Gastroesophageal sphincter (tissue), 3 donors: ENCODE measurements at regions not wholly inside any gene's neighbourhood (a gene's known extent, or its start where the extent isn't known, plus 50 kb on each side); places are given as distances from the start of the nearest gene placed in this dataset.

Experiments
- CTCF ChIP-seq, 4 experiments: fragments of 200-600 bp in 2 of 4; fragments of 450-650 bp in 2 of 4; sonication (generic) in 1 of 4; IDR thresholded peaks; one replicate each; pipeline ENCODE4 v1.5.1; 2017 to 2019; ENCODE audit warnings: antibody characterized with exemption in 4 of 4, mild to moderate bottlenecking in 2 of 4, moderate library complexity in 2 of 4
- POLR2A ChIP-seq, 2 donors: fragments of 450-650 bp; IDR thresholded peaks; one replicate each; pipeline ENCODE4 v1.6.1; 2017; ENCODE audit warnings: antibody characterized with exemption in 2 of 2, mild to moderate bottlenecking in 2 of 2, moderate library complexity in 1 of 2
- POLR2AphosphoS5 ChIP-seq: sonication (generic); formaldehyde crosslinking; IDR thresholded peaks from one replicate; pipeline ENCODE4 v1.6.1; 2017; ENCODE audit warnings: antibody characterized with exemption

- TF ChIP-seq CTCF (IDR thresholded peaks at IDR 0.05) (no peak), POLR2AphosphoS5 (no peak), POLR2A (IDR thresholded peaks at IDR 0.05) (no peak)
These were observed 195.4 kb downstream of the FOXO1 start for GRCh38 chr13:40471076-40471475.
